ENCODE measurements at regions not wholly inside any gene's neighbourhood (a gene's known extent, or its start where the extent isn't known, plus 50 kb on each side); places are given as distances from the start of the nearest gene placed in this dataset.
"Not testable (repeated sequence)": the region's sequence is repeated elsewhere in the genome, so short reads cannot be mapped to it uniquely, and the experiment has no call there.

DNA sequence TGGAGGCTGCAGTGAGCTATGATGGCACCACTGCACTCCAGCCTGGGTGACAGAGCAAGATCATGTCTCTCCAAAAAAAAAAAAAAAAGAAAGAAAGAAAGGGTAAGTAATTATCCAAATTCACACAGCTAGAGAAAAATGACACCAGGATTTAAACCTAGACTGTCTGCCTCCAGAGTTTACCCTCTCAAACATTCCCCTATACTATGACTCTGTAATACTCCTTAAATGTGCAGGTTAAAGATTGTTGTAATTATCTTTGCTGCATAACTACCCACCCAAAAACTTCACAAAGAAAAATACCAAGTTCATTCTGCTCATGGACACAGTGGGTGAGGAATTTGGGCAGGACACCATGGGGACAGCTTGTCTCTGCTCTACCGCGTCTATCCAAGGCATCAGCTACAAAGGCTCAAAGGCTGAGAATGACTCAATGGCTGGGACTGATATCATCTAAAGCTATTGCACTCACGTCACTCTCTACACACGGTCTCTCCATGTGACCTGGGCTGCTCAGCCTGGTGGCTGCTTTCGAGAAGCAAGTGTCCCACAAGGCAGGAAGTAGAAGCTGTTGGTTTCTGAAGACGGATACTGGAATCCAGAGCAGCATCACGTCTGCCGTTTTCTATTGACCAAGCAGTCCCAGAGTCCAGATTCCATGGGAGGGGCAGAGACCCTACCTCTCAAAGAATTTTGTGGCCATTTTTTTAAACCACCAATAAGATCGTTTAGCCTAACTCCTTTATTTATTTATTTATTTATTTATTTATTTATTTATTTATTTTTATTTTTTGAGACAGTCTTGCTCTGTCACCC, 185.7 kb upstream of the AUTS2 start:
- DNase-seq, result peak in 1 of 3 experiments; percentile 1
- peaks cover 4% of the 10 kb centered on the region in 2 donors for H3K4me1 Mint-ChIP-seq (ENCODE audit: low read depth in 2 of 2)
- H3K4me3 Mint-ChIP-seq, result no peak overlapping the region
- no peaks in the 10 kb centered on the region for H3K36me3 Mint-ChIP-seq (ENCODE audit: insufficient read depth)
- peak; percentile 70 for ATAC-seq (replicated peaks)
- H3K27me3 Mint-ChIP-seq, result peaks cover 3 to 7% of the 10 kb centered on the region in 2 donors
- H3K9me3 Mint-ChIP-seq, result peaks cover 1 to 2% of the 10 kb centered on the region in 2 donors
- H3K27ac Mint-ChIP-seq, result no peak overlapping the region

DNA sequence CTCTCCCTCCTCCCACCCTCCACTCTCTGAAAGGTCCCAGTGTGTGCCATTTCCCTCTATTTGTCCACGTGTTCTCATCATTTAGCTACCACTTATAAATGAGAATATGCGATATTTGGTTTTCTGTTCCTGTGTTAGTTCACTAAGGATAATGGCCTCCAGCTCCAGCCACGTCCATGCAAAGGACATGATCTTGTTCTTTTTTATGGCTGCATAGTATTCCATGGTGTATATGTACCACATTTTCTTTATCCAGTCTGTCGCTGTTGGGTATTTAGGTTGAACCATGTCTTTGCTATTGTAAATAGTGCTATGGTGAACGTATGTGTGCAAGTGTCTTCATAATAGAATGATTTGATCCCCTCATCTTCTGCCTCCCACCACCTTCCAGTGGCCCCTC, 183.7 kb upstream of the AUTS2 start:
- peaks cover 12 to 21% of the 10 kb centered on the region in 2 donors for H3K27me3 Mint-ChIP-seq
- no peak overlapping the region for H3K4me3 Mint-ChIP-seq
- DNase-seq (no peak), ATAC-seq (replicated peaks) (no peak)
- peaks cover 2 to 7% of the 10 kb centered on the region in 2 donors for H3K9me3 Mint-ChIP-seq
- no peaks in the 10 kb centered on the region for H3K36me3 Mint-ChIP-seq (ENCODE audit: insufficient read depth)
- H3K27ac Mint-ChIP-seq, result no peak overlapping the region
- peaks cover 4% of the 10 kb centered on the region in 2 donors for H3K4me1 Mint-ChIP-seq (ENCODE audit: low read depth in 2 of 2)

DNA sequence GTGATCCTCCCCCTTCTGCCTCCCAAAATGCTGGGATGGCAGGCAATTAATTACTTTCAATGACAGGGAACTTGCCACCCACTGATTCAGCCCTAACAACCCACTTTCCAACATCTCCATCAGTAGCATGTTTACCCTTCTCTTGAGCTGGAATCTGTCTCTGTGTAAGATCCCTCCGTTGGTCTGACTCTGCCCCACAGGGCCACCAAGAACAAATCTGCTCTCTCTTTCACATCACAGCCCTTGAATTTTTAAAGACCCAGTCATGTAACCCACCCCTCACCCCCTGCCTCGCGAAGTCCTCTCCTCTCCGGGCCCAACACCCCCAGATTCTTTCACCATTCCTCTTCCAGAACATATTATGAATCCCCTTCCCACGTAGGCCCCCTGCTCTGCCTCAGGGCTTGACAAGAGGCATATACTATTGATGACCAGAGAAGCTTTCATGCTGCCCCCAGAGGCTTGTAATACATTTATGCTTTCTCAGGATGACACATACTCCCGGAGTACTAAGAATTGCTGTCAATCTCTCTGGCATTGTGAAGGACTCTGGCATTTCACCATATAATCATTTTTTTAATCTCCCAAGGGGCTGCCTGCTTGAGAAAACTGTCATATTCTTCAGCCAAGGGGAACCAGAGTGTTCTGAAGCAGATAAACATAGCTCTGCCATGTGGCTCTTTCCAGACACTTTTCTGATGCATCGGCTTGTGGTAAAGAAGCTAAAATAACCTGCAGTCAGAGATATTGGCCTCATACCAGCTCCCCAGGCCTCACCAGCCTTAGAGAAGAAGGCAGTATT, 179.2 kb upstream of the AUTS2 start:
- ATAC-seq (replicated peaks) (no peak), DNase-seq (no peak)
- H3K27ac Mint-ChIP-seq, result peak overlapping the region in 1 of 2 donors; percentile 11
- H3K36me3 Mint-ChIP-seq (ENCODE audit: insufficient read depth), result no peaks in the 10 kb centered on the region
- no peak overlapping the region for H3K4me3 Mint-ChIP-seq
- peaks cover 2 to 7% of the 10 kb centered on the region in 2 donors for H3K9me3 Mint-ChIP-seq
- no peaks in the 10 kb centered on the region for H3K4me1 Mint-ChIP-seq (ENCODE audit: low read depth in 2 of 2)
- H3K27me3 Mint-ChIP-seq, result peaks cover 19 to 34% of the 10 kb centered on the region in 2 donors

- no peak for DNase-seq
- Mint-ChIP-seq H3K4me1 (ENCODE audit: low read depth in 2 of 2) (no peaks in the 10 kb centered on the region), H3K9me3 (peaks cover 2 to 7% of the 10 kb centered on the region in 2 donors), H3K36me3 (ENCODE audit: insufficient read depth) (no peaks in the 10 kb centered on the region), H3K27ac (no peak overlapping the region), H3K27me3 (peaks cover 21 to 34% of the 10 kb centered on the region in 2 donors), H3K4me3 (no peak overlapping the region)
- ATAC-seq (replicated peaks), result no peak
Measured at GRCh38 chr7:69419934-69420333, 178.3 kb upstream of the AUTS2 start.

DNA sequence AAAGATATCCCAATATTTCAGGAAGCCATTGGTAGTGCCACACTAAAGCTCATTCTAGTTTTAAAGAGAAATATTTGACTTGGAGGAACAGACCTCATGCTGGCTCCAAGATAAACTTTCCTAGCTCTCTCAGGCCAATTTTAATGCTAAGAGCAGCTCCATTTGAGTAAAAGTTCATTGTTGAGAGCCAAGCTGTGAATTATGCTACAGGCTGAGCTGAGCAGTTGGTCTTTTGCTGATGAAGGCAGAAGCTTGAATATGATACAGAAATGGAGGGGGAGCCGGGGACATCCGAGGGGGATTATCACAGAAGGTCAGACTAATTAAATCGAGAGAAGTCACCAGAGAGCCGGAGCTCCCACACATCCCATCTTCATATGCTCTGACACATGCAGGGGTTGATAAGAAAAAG, 175.7 kb upstream of the AUTS2 start:
- ATAC-seq (replicated peaks) (no peak), DNase-seq (no peak)
- Mint-ChIP-seq H3K27me3 (peaks cover 31 to 36% of the 10 kb centered on the region in 2 donors), H3K36me3 (ENCODE audit: insufficient read depth) (no peaks in the 10 kb centered on the region), H3K4me1 (ENCODE audit: low read depth in 2 of 2) (no peaks in the 10 kb centered on the region), H3K27ac (no peak overlapping the region), H3K9me3 (peaks cover 0 to 5% of the 10 kb centered on the region in 2 donors), H3K4me3 (no peak overlapping the region)

GRCh38 chr7:69426705-69427104, 171.6 kb upstream of the AUTS2 start:
- DNase-seq, result no peak
- H3K27ac Mint-ChIP-seq, result no peak overlapping the region
- H3K4me3 Mint-ChIP-seq, result no peak overlapping the region
- no peaks in the 10 kb centered on the region for H3K4me1 Mint-ChIP-seq (ENCODE audit: low read depth in 2 of 2)
- peaks cover 44 to 58% of the 10 kb centered on the region in 2 donors for H3K27me3 Mint-ChIP-seq
- no peak for ATAC-seq (replicated peaks)
- H3K36me3 Mint-ChIP-seq (ENCODE audit: insufficient read depth), result no peaks in the 10 kb centered on the region
- H3K9me3 Mint-ChIP-seq, result no peaks in the 10 kb centered on the region

GRCh38 chr7:69428089-69428488, 170.2 kb upstream of the AUTS2 start:
- ATAC-seq (replicated peaks), result no peak
- no peak overlapping the region for H3K27ac Mint-ChIP-seq
- H3K4me1 Mint-ChIP-seq (ENCODE audit: low read depth in 2 of 2), result no peaks in the 10 kb centered on the region
- peaks cover 42 to 57% of the 10 kb centered on the region in 2 donors for H3K27me3 Mint-ChIP-seq
- DNase-seq, result no peak
- no peaks in the 10 kb centered on the region for H3K9me3 Mint-ChIP-seq
- peaks cover 3% of the 10 kb centered on the region for H3K36me3 Mint-ChIP-seq (ENCODE audit: insufficient read depth)
- H3K4me3 Mint-ChIP-seq, result no peak overlapping the region

GRCh38 chr7:69429911-69430383, 168.3 kb upstream of the AUTS2 start:
- Mint-ChIP-seq H3K4me1 (ENCODE audit: low read depth in 2 of 2) (peaks cover 3 to 4% of the 10 kb centered on the region in 2 donors), H3K4me3 (no peak overlapping the region), H3K27ac (no peak overlapping the region), H3K27me3 (peaks cover 51 to 55% of the 10 kb centered on the region in 2 donors), H3K36me3 (ENCODE audit: insufficient read depth) (peaks cover 3% of the 10 kb centered on the region), H3K9me3 (peaks cover 3 to 8% of the 10 kb centered on the region in 2 donors)
- DNase-seq (no peak), ATAC-seq (replicated peaks) (no peak)

- DNase-seq (no peak), ATAC-seq (replicated peaks) (no peak)
- H3K27ac Mint-ChIP-seq, result no peak overlapping the region
- peaks cover 3 to 8% of the 10 kb centered on the region in 2 donors for H3K9me3 Mint-ChIP-seq
- no peak overlapping the region for H3K4me3 Mint-ChIP-seq
- H3K4me1 Mint-ChIP-seq (ENCODE audit: low read depth in 2 of 2), result peaks cover 3 to 4% of the 10 kb centered on the region in 2 donors
- peaks cover 3% of the 10 kb centered on the region for H3K36me3 Mint-ChIP-seq (ENCODE audit: insufficient read depth)
- peaks cover 51% of the 10 kb centered on the region in 2 donors for H3K27me3 Mint-ChIP-seq
Measured at GRCh38 chr7:69430384-69431021, 167.8 kb upstream of the AUTS2 start.

- DNase-seq, result no peak
- H3K4me3 Mint-ChIP-seq, result no peak overlapping the region
- ATAC-seq (replicated peaks), result no peak
- peaks cover 3 to 4% of the 10 kb centered on the region in 2 donors for H3K4me1 Mint-ChIP-seq (ENCODE audit: low read depth in 2 of 2)
- peaks cover 48 to 51% of the 10 kb centered on the region in 2 donors for H3K27me3 Mint-ChIP-seq
- no peak overlapping the region for H3K27ac Mint-ChIP-seq
- peaks cover 3 to 8% of the 10 kb centered on the region in 2 donors for H3K9me3 Mint-ChIP-seq
- peaks cover 3% of the 10 kb centered on the region for H3K36me3 Mint-ChIP-seq (ENCODE audit: insufficient read depth)
Measured at GRCh38 chr7:69431626-69432025, 166.6 kb upstream of the AUTS2 start.

- H3K27me3 Mint-ChIP-seq, result peaks cover 42 to 55% of the 10 kb centered on the region in 2 donors
- H3K4me3 Mint-ChIP-seq; ATAC-seq (replicated peaks); H3K9me3 Mint-ChIP-seq; H3K4me1 Mint-ChIP-seq (ENCODE audit: low read depth in 2 of 2); DNase-seq; H3K27ac Mint-ChIP-seq; H3K36me3 Mint-ChIP-seq (ENCODE audit: insufficient read depth): not testable (repeated sequence)
Measured at GRCh38 chr7:69432276-69432675, 166.0 kb upstream of the AUTS2 start.

DNA sequence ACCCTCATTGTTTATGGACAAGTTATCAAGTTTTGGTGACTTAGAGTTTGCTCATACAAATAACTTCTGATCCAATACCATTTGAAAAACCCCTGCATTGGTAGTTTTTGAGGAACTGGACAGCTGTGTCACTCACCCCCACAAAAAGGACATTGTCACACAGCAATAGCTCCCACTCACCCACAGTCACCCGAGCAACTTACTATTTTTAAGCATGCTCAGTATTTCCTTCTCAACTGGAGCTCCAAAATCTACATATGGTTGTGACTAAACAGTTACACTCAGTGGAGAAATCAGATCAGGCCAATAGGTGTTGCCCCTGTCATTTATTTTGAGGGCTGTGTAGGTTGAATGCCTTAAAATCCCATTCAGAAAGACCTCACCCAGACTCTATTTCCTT, 165.2 kb upstream of the AUTS2 start:
- no peak for DNase-seq
- Mint-ChIP-seq H3K27ac (no peak overlapping the region), H3K9me3 (peaks cover 3 to 8% of the 10 kb centered on the region in 2 donors), H3K4me3 (no peak overlapping the region), H3K27me3 (peaks cover 35 to 55% of the 10 kb centered on the region in 2 donors), H3K4me1 (ENCODE audit: low read depth in 2 of 2) (peaks cover 3 to 4% of the 10 kb centered on the region in 2 donors), H3K36me3 (ENCODE audit: insufficient read depth) (peaks cover 3% of the 10 kb centered on the region)
- no peak for ATAC-seq (replicated peaks)

DNA sequence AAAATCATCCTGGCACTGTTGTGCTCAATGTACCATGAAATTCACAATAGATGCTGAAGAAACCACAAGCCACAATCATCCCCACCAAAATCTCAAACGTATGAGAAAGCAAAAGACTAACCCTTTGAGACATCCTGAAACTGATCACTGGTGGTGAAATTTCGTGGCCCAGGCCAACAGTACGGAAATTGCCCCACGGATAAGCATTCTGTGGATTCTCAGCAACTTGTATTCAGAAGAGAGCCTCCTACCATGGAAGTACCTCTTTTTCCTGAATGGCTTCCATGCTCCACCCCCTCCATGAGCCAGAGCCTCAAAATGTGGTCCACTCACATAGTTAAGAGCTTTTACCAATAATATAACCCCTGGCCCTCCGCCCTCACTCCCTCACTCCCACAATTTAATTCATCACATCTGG, 163.9 kb upstream of the AUTS2 start:
- Mint-ChIP-seq H3K27me3 (peaks cover 22 to 42% of the 10 kb centered on the region in 2 donors), H3K4me3 (no peak overlapping the region), H3K27ac (no peak overlapping the region), H3K4me1 (ENCODE audit: low read depth in 2 of 2) (peaks cover 3 to 4% of the 10 kb centered on the region in 2 donors), H3K9me3 (peaks cover 3 to 12% of the 10 kb centered on the region in 2 donors), H3K36me3 (ENCODE audit: insufficient read depth) (peaks cover 3% of the 10 kb centered on the region)
- no peak for DNase-seq
- no peak for ATAC-seq (replicated peaks)

Measured in effector memory CD8-positive, alpha-beta T cell (primary cell).